ENCODE measurements at regions not wholly inside any gene's neighbourhood (a gene's known extent, or its start where the extent isn't known, plus 50 kb on each side); places are given as distances from the start of the nearest gene placed in this dataset.

- TF ChIP-seq CTCF (IDR thresholded peaks at IDR 0.05), result no peak
- TF ChIP-seq POLR2A (IDR thresholded peaks at IDR 0.05), result no peak
- TF ChIP-seq POLR2AphosphoS5 (IDR thresholded peaks at IDR 0.05), result no peak
These were observed 85.8 kb downstream of the TFPI2 start for GRCh38 chr7:93804726-93805125.
